ENCODE measurements at regions not wholly inside any gene's neighbourhood (a gene's known extent, or its start where the extent isn't known, plus 50 kb on each side); places are given as distances from the start of the nearest gene placed in this dataset.

DNA sequence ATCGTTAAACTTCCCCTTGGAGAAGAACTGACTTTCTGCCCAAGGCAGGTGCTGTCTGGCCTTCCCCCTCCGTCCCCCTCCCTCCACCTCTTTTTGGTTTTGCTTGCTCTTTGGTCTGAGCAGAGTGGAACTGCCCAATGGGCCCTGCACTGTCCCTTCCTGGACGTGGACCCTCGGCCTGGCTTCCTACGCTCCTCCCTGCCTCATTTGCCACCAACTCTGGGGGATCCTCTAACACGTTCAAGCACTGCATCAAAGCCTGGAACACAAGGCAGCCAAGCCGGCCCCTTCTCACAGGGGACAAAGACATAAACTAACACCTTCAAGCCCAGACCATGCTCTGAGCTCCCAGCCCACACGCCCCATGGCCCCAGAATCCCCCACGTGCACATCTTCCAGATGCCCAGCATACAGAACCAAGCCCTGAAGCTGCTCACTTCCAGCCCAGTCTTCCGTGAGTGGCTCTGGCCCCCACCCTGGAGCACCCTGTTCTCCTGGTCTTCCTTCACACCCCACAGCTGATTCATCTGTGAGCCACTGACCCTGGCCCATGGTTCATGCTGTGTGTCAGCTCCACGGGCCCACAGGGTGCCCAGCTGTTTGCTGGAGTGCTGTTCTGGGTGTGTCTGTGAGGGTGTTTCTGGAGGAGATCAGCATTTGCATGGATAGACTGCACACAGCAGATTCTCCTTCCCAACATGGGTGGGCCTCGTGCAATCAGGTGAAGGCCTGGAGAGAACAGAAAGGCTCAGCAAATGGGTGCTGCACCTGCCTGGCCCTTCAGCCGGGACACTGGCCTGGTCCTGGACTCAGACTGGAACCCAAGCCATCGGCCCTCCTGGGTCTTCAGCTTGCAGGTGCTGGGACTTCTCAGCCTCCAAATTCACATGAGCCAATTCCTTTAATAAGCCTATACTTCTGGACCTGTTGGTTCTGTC is 247.1 kb upstream of the SALL3 start:
- ChIA-PET POLR2A (no interaction called here), CTCF (no interaction called here)
- Histone ChIP-seq H3K27me3 (ENCODE audit: control insufficient read depth, insufficient read depth, low read length) (no peaks in the 10 kb centered on the region), H3K36me3 (ENCODE audit: control insufficient read depth, insufficient read depth, low read length) (no peaks in the 10 kb centered on the region), H3K4me3 (ENCODE audit: low read depth, low read length) (no peak overlapping the region)
- DNase-seq (ENCODE audit: low read depth): no peak
- no peak for TF ChIP-seq CTCF (IDR thresholded peaks at IDR 0.05; ENCODE audit: insufficient read depth, low read depth, low read length)

GRCh38 chr18:78733762-78734613 is 245.6 kb upstream of the SALL3 start:
- TF ChIP-seq CTCF (IDR thresholded peaks at IDR 0.05; ENCODE audit: insufficient read depth, low read depth, low read length): no peak
- Histone ChIP-seq H3K36me3 (ENCODE audit: control insufficient read depth, insufficient read depth, low read length) (no peaks in the 10 kb centered on the region), H3K4me3 (ENCODE audit: low read depth, low read length) (no peak overlapping the region), H3K27me3 (ENCODE audit: control insufficient read depth, insufficient read depth, low read length) (no peaks in the 10 kb centered on the region)
- no peak for DNase-seq (ENCODE audit: low read depth)
- ChIA-PET CTCF (no interaction called here), POLR2A (no interaction called here)

- no peak for TF ChIP-seq CTCF (IDR thresholded peaks at IDR 0.05; ENCODE audit: insufficient read depth, low read depth, low read length)
- Histone ChIP-seq H3K36me3 (ENCODE audit: control insufficient read depth, insufficient read depth, low read length) (no peaks in the 10 kb centered on the region), H3K27me3 (ENCODE audit: control insufficient read depth, insufficient read depth, low read length) (no peaks in the 10 kb centered on the region), H3K4me3 (ENCODE audit: low read depth, low read length) (no peak overlapping the region)
- ChIA-PET CTCF (interaction anchor here (0.6 kb wide), 1 partner anchor 567 kb away, joined by 3 read pairs; no protein-coding TSS in a partner anchor), POLR2A (no interaction called here)
- DNase-seq (ENCODE audit: low read depth): no peak
These were observed 245.0 kb upstream of the SALL3 start for GRCh38 chr18:78734614-78734945.

- ChIA-PET CTCF (interaction anchor here (0.6 kb wide), 1 partner anchor 567 kb away, joined by 3 read pairs; no protein-coding TSS in a partner anchor), POLR2A (no interaction called here)
- Histone ChIP-seq H3K4me3 (ENCODE audit: low read depth, low read length) (no peak overlapping the region), H3K36me3 (ENCODE audit: control insufficient read depth, insufficient read depth, low read length) (no peaks in the 10 kb centered on the region), H3K27me3 (ENCODE audit: control insufficient read depth, insufficient read depth, low read length) (no peaks in the 10 kb centered on the region)
- DNase-seq (ENCODE audit: low read depth): no peak
- no peak for TF ChIP-seq CTCF (IDR thresholded peaks at IDR 0.05; ENCODE audit: insufficient read depth, low read depth, low read length)
These were observed 244.2 kb upstream of the SALL3 start for GRCh38 chr18:78735131-78736014.
